ENCODE measurements at regions not wholly inside any gene's neighbourhood (a gene's known extent, or its start where the extent isn't known, plus 50 kb on each side); places are given as distances from the start of the nearest gene placed in this dataset.

DNA sequence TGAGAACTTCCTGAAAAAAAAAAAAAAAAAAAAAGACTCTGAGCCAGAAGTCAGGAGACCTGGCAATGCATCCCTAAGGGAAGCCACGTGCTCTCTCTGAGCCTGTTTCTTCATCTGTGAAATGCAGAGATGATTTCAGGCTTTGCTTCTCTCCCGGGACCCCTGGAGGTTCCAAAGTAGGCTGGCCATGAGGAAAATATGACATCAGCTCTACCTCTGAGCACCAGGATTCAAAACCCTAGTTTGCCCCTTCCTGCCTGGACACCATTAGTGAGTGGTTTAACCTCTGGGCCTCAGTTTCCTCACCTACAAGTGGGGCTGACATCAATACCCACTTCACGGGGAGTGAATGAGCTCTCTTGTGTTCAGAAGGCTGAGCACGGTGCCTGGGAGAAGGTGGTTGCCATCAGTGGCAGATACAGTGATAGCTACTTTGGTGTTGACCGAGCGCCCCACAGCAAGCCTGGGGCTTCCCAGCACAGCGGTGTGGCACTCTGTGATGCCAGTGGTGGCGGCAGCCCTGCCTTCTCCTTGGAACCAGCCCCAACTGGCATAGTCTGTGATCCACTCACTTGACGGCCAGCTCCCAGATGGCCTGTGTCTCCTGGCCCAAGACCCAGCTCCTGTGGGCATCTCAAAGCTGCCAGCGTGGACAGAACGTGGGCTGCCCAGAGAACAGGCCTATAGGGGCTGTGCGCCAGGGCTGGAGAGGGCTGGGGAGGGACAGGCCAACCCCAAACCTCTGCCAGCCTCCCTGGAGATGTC lies 153.1 kb upstream of the UNC5B start:
- no peak for DNase-seq (ENCODE audit: low spot score in 2 of 2)
- no peaks in the 10 kb centered on the region for H3K27me3 ChIP-seq
- H3K36me3 ChIP-seq: no peaks in the 10 kb centered on the region
- intact Hi-C loops (cut with DNase I): no loop called here
- TF ChIP-seq, protein P1, sequence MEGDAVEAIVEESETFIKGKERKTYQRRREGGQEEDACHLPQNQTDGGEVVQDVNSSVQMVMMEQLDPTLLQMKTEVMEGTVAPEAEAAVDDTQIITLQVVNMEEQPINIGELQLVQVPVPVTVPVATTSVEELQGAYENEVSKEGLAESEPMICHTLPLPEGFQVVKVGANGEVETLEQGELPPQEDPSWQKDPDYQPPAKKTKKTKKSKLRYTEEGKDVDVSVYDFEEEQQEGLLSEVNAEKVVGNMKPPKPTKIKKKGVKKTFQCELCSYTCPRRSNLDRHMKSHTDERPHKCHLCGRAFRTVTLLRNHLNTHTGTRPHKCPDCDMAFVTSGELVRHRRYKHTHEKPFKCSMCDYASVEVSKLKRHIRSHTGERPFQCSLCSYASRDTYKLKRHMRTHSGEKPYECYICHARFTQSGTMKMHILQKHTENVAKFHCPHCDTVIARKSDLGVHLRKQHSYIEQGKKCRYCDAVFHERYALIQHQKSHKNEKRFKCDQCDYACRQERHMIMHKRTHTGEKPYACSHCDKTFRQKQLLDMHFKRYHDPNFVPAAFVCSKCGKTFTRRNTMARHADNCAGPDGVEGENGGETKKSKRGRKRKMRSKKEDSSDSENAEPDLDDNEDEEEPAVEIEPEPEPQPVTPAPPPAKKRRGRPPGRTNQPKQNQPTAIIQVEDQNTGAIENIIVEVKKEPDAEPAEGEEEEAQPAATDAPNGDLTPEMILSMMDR (IDR thresholded peaks at IDR 0.05): no peak
- no peak overlapping the region for H3K4me3 ChIP-seq
- no peak overlapping the region for H3K27ac ChIP-seq
- peaks cover 0 to 7% of the 10 kb centered on the region in 2 donors for H3K4me1 ChIP-seq
- H3K9me3 ChIP-seq: no peaks in the 10 kb centered on the region

DNA sequence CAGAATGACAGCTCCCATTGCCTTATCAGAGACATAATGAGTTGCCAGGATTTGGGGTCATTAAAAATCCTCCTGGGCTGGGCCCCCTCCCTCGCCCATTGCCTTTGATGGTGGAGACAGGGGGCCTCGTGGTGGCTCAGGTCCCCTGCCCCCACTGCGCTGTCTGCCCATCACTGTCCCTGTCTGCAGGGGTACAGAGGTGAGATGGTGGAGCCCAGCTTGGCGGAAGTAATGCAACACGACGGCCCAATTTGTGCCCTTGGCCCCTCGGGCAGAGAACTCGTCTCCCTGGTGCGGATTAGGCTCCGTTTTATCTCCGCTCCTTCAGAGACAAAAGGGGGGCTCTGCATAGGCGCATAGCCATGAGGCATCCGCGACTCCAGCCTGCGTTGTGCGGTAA lies 152.4 kb upstream of the UNC5B start:
- Histone ChIP-seq H3K27ac (no peak overlapping the region), H3K4me3 (no peak overlapping the region), H3K36me3 (no peaks in the 10 kb centered on the region), H3K4me1 (peaks cover 0 to 7% of the 10 kb centered on the region in 2 donors), H3K9me3 (no peaks in the 10 kb centered on the region), H3K27me3 (no peaks in the 10 kb centered on the region)
- intact Hi-C loops (cut with DNase I): no loop called here
- TF ChIP-seq, protein P1 (IDR thresholded peaks at IDR 0.05): no peak
- no peak for DNase-seq (ENCODE audit: low spot score in 2 of 2)

DNA sequence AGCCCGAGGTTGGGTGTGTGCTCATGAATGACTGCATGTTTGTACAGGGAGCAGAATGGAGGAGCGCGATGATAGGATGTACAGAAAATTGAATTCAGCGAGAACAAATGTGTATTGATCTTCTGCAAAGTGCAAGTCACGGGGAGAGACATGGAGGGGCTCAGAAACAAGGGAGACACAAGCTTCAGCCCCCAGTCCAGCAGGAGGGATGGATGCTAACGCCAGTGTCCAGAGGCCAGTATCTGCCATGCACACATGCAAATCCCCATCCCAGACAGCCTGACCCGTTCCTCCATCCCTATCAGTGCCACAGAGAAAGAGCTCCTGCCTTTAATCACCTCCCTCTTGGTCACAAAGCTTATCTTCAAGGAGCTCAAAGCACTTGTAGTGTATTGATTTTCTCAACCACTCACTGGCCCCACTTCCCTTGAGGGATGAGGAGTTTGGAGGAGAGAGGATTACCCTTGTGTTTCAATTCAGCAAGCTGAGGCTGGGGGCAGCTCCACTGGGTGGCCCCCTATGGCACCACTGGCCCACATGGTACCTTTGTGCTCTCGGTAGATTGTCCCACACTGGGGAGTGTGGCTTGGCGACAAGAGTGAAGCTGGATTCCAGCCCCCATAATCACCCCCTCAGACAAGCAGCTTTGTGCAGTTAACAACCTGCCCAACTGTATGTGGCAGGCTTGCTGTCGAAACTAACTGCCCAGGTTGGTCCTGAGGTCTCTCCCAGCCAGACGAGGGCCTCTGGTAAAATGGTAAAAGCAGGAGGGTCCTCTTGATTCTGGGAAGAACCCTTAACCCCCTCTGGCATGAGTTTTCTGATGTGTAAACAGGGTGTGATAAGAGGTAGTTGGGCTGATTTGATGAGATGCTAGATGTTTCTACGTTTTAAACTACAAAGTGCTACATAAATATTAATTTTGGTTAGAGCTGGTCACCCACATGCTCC lies 151.6 kb upstream of the UNC5B start:
- DNase-seq (ENCODE audit: low spot score in 2 of 2): no peak
- intact Hi-C loops (cut with DNase I): no loop called here

DNA sequence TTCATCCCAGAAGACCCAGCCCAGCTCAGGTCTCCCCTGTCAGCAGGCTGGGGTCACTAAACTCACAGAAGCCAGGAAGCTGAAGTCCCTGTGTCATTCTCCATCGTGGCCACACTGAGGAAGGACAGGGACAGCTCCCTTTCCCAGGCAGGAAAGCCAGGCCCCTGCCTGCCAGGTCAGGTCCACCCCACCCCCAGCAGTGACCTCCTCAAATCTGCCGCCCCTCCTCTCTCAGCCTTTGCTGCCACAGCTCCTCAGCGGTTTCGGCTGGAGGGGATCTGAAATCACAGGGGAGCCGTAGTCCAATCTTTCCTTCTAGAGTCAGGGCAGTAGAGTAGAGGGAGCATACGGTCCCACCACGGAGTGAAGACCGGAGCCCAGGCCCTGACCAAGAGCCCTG lies 150.9 kb upstream of the UNC5B start:
- Histone ChIP-seq H3K4me1 (peaks cover 0 to 7% of the 10 kb centered on the region in 2 donors), H3K27me3 (no peaks in the 10 kb centered on the region), H3K27ac (no peak overlapping the region), H3K9me3 (no peaks in the 10 kb centered on the region), H3K36me3 (no peaks in the 10 kb centered on the region), H3K4me3 (no peak overlapping the region)
- intact Hi-C loops (cut with DNase I): no loop called here
- TF ChIP-seq, protein P1 (IDR thresholded peaks at IDR 0.05): no peak
- no peak for DNase-seq (ENCODE audit: low spot score in 2 of 2)

More for the DNA sequence above, 151.6 kb upstream of the UNC5B start:
- TF ChIP-seq, protein P1 (IDR thresholded peaks at IDR 0.05): no peak
- Histone ChIP-seq H3K4me3 (no peak overlapping the region), H3K27me3 (no peaks in the 10 kb centered on the region), H3K36me3 (no peaks in the 10 kb centered on the region), H3K4me1 (peaks cover 0 to 7% of the 10 kb centered on the region in 2 donors), H3K27ac (no peak overlapping the region), H3K9me3 (no peaks in the 10 kb centered on the region)

DNA sequence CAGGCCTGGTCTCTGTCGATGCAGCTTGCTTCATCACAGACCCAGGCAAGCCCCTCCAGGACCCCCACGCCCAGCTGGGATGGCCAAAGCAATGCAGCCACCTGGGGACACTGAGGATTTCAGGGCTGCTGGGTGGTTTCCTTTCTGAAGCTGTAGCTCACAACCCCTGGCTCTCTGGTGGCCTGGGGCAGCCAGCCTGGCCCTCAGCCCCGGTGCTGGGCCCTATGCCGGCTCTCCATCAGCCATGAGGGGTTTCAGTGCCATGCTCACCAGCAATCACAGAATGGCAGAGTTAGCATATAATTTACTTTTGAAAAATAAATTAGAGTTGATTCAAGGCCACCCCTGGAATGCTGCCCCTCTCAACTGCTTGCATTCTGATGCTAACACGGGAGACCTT lies 150.2 kb upstream of the UNC5B start:
- no peaks in the 10 kb centered on the region for H3K36me3 ChIP-seq
- H3K4me1 ChIP-seq: peaks cover 0 to 7% of the 10 kb centered on the region in 2 donors
- DNase-seq (ENCODE audit: low spot score in 2 of 2): no peak
- H3K4me3 ChIP-seq: no peak overlapping the region
- intact Hi-C loops (cut with DNase I): no loop called here
- TF ChIP-seq, protein P1 (IDR thresholded peaks at IDR 0.05): no peak
- H3K9me3 ChIP-seq: no peaks in the 10 kb centered on the region
- no peaks in the 10 kb centered on the region for H3K27me3 ChIP-seq
- H3K27ac ChIP-seq: no peak overlapping the region
